ENCODE measurements at regions not wholly inside any gene's neighbourhood (a gene's known extent, or its start where the extent isn't known, plus 50 kb on each side); places are given as distances from the start of the nearest gene placed in this dataset.

DNA sequence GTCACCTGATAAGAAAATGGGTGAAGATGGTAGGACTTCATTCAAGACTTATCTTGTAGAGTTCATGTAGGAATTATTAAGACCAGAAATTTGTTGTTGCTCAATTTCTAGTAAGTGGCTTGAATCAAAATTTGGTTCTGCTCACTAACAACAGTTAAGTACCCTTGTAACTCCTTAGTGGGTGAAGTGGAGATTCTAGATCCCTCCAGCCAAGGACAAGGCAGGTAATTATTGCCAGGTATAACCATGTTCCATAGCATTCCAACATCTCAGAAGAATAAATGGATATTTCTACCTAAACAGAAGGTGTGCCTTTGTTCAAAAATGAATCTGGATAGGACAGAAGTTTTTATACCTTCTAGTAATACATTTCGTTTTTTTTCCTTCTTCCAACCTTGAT is 282.3 kb downstream of the DUSP10 start:
- Histone ChIP-seq H3K9me3 (no peaks in the 10 kb centered on the region), H3K4me1 (no peaks in the 10 kb centered on the region), H3K4me3 (replicated peaks in 1 of 3) (no peak overlapping the region), H3K27me3 (no peaks in the 10 kb centered on the region), H3K27ac (no peak overlapping the region), H3K36me3 (no peaks in the 10 kb centered on the region)
- intact Hi-C loops (cut with DNase I): no loop called here
- DNase-seq: no peak
- WGBS, 2 donors: 76 to 85% methylated on average over 1 of the region's 1 CpG
- TF ChIP-seq POLR2A (IDR thresholded peaks at IDR 0.05): no peak
- TF ChIP-seq, protein P1, sequence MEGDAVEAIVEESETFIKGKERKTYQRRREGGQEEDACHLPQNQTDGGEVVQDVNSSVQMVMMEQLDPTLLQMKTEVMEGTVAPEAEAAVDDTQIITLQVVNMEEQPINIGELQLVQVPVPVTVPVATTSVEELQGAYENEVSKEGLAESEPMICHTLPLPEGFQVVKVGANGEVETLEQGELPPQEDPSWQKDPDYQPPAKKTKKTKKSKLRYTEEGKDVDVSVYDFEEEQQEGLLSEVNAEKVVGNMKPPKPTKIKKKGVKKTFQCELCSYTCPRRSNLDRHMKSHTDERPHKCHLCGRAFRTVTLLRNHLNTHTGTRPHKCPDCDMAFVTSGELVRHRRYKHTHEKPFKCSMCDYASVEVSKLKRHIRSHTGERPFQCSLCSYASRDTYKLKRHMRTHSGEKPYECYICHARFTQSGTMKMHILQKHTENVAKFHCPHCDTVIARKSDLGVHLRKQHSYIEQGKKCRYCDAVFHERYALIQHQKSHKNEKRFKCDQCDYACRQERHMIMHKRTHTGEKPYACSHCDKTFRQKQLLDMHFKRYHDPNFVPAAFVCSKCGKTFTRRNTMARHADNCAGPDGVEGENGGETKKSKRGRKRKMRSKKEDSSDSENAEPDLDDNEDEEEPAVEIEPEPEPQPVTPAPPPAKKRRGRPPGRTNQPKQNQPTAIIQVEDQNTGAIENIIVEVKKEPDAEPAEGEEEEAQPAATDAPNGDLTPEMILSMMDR (IDR thresholded peaks at IDR 0.05): no peak

DNA sequence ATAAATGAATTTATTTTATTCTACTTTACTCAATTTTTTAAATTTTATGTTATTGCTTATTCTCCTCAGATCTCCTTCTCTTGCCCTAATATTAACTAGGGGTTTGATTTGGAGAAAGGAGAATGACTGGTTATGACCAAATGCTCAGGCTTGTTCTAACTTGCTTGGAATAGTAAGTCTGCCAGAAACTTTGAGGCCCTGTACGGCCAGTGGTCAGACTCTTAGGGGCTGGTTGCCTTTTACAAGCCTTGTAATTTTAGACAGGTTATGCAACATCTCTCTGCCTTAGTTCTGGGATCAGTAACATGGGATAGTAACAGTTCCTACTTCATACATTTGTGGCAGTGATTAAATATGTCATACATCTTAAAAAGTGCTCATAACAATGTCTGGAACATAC is 279.5 kb downstream of the DUSP10 start:
- no peak overlapping the region for H3K4me3 ChIP-seq (replicated peaks in 1 of 3)
- TF ChIP-seq POLR2A (IDR thresholded peaks at IDR 0.05): no peak
- TF ChIP-seq, protein P1 (IDR thresholded peaks at IDR 0.05): no peak
- H3K4me1 ChIP-seq: no peaks in the 10 kb centered on the region
- intact Hi-C loops (cut with DNase I): no loop called here
- H3K27ac ChIP-seq: no peak overlapping the region
- WGBS, 2 donors: 64 to 85% methylated on average over 1 of the region's 1 CpG
- H3K9me3 ChIP-seq: no peaks in the 10 kb centered on the region
- DNase-seq: no peak
- H3K27me3 ChIP-seq: no peaks in the 10 kb centered on the region
- H3K36me3 ChIP-seq: no peaks in the 10 kb centered on the region

DNA sequence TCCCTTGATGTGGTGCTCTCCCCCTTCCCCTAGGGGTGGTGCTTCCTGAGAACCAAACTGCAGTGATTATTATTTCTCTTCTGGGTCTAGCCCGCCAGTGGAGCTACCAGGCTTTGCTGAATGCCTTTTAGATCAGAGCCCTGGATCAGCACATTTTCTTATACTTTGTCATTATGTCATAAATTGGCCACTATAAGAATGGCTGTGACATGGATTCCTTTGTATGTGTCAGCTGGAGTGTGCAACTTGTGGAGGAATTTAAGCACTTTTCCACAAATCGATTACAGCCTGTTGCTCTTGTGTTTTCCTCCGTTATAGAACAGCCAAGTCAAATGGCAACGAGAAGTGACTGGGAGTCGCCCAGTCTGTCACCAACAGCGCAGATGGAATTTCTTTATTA is 273.3 kb downstream of the DUSP10 start:
- TF ChIP-seq POLR2A (IDR thresholded peaks at IDR 0.05): no peak
- TF ChIP-seq, protein P1 (IDR thresholded peaks at IDR 0.05): no peak
- H3K27ac ChIP-seq: no peak overlapping the region
- intact Hi-C loops (cut with DNase I): no loop called here
- 95 to 96% methylated on average over 6 of the region's 6 CpGs for WGBS, 2 donors
- no peak overlapping the region for H3K4me3 ChIP-seq (replicated peaks in 1 of 3)
- H3K27me3 ChIP-seq: no peaks in the 10 kb centered on the region
- no peaks in the 10 kb centered on the region for H3K4me1 ChIP-seq
- no peaks in the 10 kb centered on the region for H3K9me3 ChIP-seq
- no peaks in the 10 kb centered on the region for H3K36me3 ChIP-seq
- no peak for DNase-seq

DNA sequence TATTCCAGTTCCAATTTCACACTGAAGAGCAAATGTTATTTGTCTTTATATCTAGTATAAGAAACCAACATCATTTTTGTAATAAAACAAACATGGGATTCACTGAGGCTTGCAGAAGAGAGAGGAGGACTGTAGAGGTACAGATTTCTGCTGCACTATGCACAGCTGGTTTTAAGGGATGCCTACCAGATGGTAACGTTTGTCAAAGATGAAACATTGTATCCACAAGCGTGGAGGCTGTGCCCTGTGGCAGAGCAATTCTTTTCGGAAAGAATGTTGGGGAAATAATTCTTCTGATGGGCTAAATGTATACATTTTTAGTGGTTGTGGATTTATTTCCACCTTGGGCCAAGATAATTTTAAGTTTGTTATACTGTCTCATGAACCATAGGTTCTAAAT is 272.4 kb downstream of the DUSP10 start:
- WGBS, 2 donors: 92 to 93% methylated on average over 3 of the region's 3 CpGs
- no peaks in the 10 kb centered on the region for H3K4me1 ChIP-seq
- H3K27ac ChIP-seq: no peak overlapping the region

DNA sequence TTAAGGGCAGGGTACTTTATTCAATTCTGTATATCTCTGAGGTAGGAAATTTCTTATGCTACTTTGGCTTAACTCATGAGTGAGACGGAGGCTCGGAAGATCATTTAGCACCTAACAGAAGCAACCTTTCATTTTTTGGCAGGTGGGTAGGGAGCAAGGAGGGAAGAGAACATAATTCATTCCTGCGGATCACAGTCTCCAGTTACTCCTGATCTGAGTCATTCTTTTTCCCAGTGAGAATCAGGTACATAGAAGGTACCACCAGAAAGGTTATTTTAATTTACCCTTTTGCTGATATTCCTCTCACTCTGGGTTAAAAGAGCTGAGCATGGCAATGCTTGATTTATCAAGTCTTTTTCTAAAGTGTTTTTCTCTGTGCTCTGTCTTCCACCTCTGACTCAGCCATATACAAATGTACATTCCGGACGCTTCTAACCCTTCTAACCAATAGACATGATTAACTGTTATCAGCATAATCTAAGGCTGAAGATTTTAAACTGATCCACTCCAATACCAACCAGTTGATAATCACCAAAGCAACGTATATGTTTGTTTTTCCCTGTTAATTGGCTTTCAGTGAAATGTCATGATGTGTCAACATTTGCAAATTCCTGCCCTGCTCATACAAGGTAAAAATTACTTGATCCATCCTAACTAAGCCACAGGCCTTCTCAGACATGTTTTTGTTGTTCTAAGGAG is 271.7 kb downstream of the DUSP10 start:
- intact Hi-C loops (cut with DNase I): no loop called here
- TF ChIP-seq, protein P1 (IDR thresholded peaks at IDR 0.05): no peak
- TF ChIP-seq POLR2A (IDR thresholded peaks at IDR 0.05): no peak
- H3K4me3 ChIP-seq (replicated peaks in 1 of 3): no peak overlapping the region
- no peaks in the 10 kb centered on the region for H3K9me3 ChIP-seq
- H3K27ac ChIP-seq: no peak overlapping the region
- no peaks in the 10 kb centered on the region for H3K36me3 ChIP-seq
- no peaks in the 10 kb centered on the region for H3K4me1 ChIP-seq
- DNase-seq: no peak
- no peaks in the 10 kb centered on the region for H3K27me3 ChIP-seq
- 73 to 89% methylated on average over 6 of the region's 6 CpGs for WGBS, 2 donors

More for the DNA sequence above, 272.4 kb downstream of the DUSP10 start:
- intact Hi-C loops (cut with DNase I): no loop called here
- TF ChIP-seq, protein P1 (IDR thresholded peaks at IDR 0.05): no peak
- no peak for TF ChIP-seq POLR2A (IDR thresholded peaks at IDR 0.05)
- no peak for DNase-seq
- H3K9me3 ChIP-seq: no peaks in the 10 kb centered on the region
- H3K4me3 ChIP-seq (replicated peaks in 1 of 3): no peak overlapping the region
- no peaks in the 10 kb centered on the region for H3K27me3 ChIP-seq
- H3K36me3 ChIP-seq: no peaks in the 10 kb centered on the region

All from thyroid gland (tissue), 4 donors.